Upper lobe of right lung (tissue), 1 donor: ENCODE measurements at regions not wholly inside any gene's neighbourhood (a gene's known extent, or its start where the extent isn't known, plus 50 kb on each side); places are given as distances from the start of the nearest gene placed in this dataset.

Source experiments
- ATAC-seq: fragments of 200-7000 bp; cut with Tn5 transposase; one replicate; pipeline ENCODE4 v1.9.1; 2020; ENCODE audit warnings: mild to moderate bottlenecking, moderate library complexity
- DNase-seq: peaks from one replicate; pipeline ENCODE4 v3.0.0-alpha.2; 2020
- H3K27ac ChIP-seq: fragments of 200-600 bp; one replicate; pipeline ENCODE4 v1.8.0; 2022
- H3K27me3 ChIP-seq: fragments of 200-600 bp; one replicate; pipeline ENCODE4 v1.8.0; 2022; ENCODE audit warnings: mild to moderate bottlenecking
- H3K36me3 ChIP-seq: fragments of 200-600 bp; one replicate; pipeline ENCODE4 v1.8.0; 2022
- H3K4me1 ChIP-seq: fragments of 200-600 bp; one replicate; pipeline ENCODE4 v1.8.0; 2022
- H3K4me3 ChIP-seq: fragments of 200-600 bp; one replicate; pipeline ENCODE4 v1.8.0; 2022; ENCODE audit warnings: mild to moderate bottlenecking
- H3K9me3 ChIP-seq: fragments of 200-600 bp; one replicate; pipeline ENCODE4 v1.8.0; 2022
- CTCF ChIP-seq: fragments of 200-600 bp; IDR thresholded peaks from one replicate; pipeline ENCODE4 v1.8.0; 2022; ENCODE audit warnings: antibody characterized with exemption
- intact Hi-C: fragments of 100-400 bp; cut with DNase I; formaldehyde crosslinking; loops from one replicate; pipeline ENCODE4 v1.11.0; 2022
- donor health status: DM: no; HTN: yes; CAD: no; lungs with severe emphysema.

GRCh38 chr3:16053794-16054193 lies 120.7 kb upstream of the GALNT15 start:
- Histone ChIP-seq H3K27ac (no peak overlapping the region), H3K9me3 (no peaks in the 10 kb centered on the region)
- intact Hi-C loops: loop anchor here (5.0 kb wide), 1 partner anchor 194 kb away; no protein-coding TSS in a partner anchor

GRCh38 chr3:16055606-16056211 lies 118.8 kb upstream of the GALNT15 start:
- ATAC-seq (peak; percentile 35), DNase-seq (no peak)
- intact Hi-C loops: no loop called here
- no peaks in the 10 kb centered on the region for H3K36me3 ChIP-seq
- H3K4me1 ChIP-seq: peaks cover 22% of the 10 kb centered on the region
- no peaks in the 10 kb centered on the region for H3K27me3 ChIP-seq
- no peak overlapping the region for H3K4me3 ChIP-seq
- no peaks in the 10 kb centered on the region for H3K9me3 ChIP-seq
- peak overlapping the region; percentile 33 for H3K27ac ChIP-seq
- no peak for TF ChIP-seq CTCF

More at GRCh38 chr3:16053794-16054193, 120.7 kb upstream of the GALNT15 start:
- ATAC-seq (no peak), DNase-seq (no peak)
- no peaks in the 10 kb centered on the region for H3K27me3 ChIP-seq
- TF ChIP-seq CTCF: no peak
- H3K36me3 ChIP-seq: no peaks in the 10 kb centered on the region
- peaks cover 9% of the 10 kb centered on the region for H3K4me1 ChIP-seq
- H3K4me3 ChIP-seq: no peak overlapping the region

- intact Hi-C loops: no loop called here
- H3K4me1 ChIP-seq: peaks cover 27% of the 10 kb centered on the region
Measured at GRCh38 chr3:16056217-16056616, 118.3 kb upstream of the GALNT15 start.

GRCh38 chr3:16058521-16058920 lies 116.0 kb upstream of the GALNT15 start:
- no peak for TF ChIP-seq CTCF
- Histone ChIP-seq H3K4me3 (no peak overlapping the region), H3K27me3 (no peaks in the 10 kb centered on the region), H3K4me1 (peaks cover 30% of the 10 kb centered on the region), H3K36me3 (no peaks in the 10 kb centered on the region), H3K27ac (peak overlapping the region; percentile 78), H3K9me3 (no peaks in the 10 kb centered on the region)
- DNase-seq: no peak
- intact Hi-C loops: no loop called here
- no peak for ATAC-seq

More at GRCh38 chr3:16056217-16056616, 118.3 kb upstream of the GALNT15 start:
- H3K4me3 ChIP-seq: no peak overlapping the region
- H3K27ac ChIP-seq: peak overlapping the region; percentile 33
- no peak for TF ChIP-seq CTCF
- ATAC-seq (peak; percentile 75), DNase-seq (no peak)
- H3K27me3 ChIP-seq: no peaks in the 10 kb centered on the region
- H3K36me3 ChIP-seq: no peaks in the 10 kb centered on the region
- no peaks in the 10 kb centered on the region for H3K9me3 ChIP-seq

GRCh38 chr3:16059081-16059537 lies 115.4 kb upstream of the GALNT15 start:
- Histone ChIP-seq H3K27ac (peak overlapping the region; percentile 78), H3K4me3 (no peak overlapping the region), H3K9me3 (no peaks in the 10 kb centered on the region), H3K4me1 (peaks cover 30% of the 10 kb centered on the region), H3K36me3 (no peaks in the 10 kb centered on the region), H3K27me3 (no peaks in the 10 kb centered on the region)
- DNase-seq: no peak
- intact Hi-C loops: no loop called here
- TF ChIP-seq CTCF: no peak
- ATAC-seq: peak; percentile 37
